ENCODE measurements at regions not wholly inside any gene's neighbourhood (a gene's known extent, or its start where the extent isn't known, plus 50 kb on each side); places are given as distances from the start of the nearest gene placed in this dataset.
"Not testable (repeated sequence)": the region's sequence is repeated elsewhere in the genome, so short reads cannot be mapped to it uniquely, and the experiment has no call there.

- in situ Hi-C loops (cut with HindIII; ENCODE audit: low pct_ligation_motif_present, low pct_unique_long_range_greater_than_20kb, low sequenced_read_pairs), result no loop called here
- no peak for DNase-seq
Observed at GRCh38 chr5:17326600-17327037, 109.2 kb downstream of the BASP1 start.

GRCh38 chr5:17327048-17327625 is 109.7 kb downstream of the BASP1 start:
- in situ Hi-C loops (cut with HindIII; ENCODE audit: low pct_ligation_motif_present, low pct_unique_long_range_greater_than_20kb, low sequenced_read_pairs), result no loop called here

GRCh38 chr5:17329571-17329970 is 112.1 kb downstream of the BASP1 start:
- no peak for DNase-seq
- in situ Hi-C loops (cut with HindIII; ENCODE audit: low pct_ligation_motif_present, low pct_unique_long_range_greater_than_20kb, low sequenced_read_pairs), result no loop called here

More at GRCh38 chr5:17327048-17327625, 109.7 kb downstream of the BASP1 start:
- DNase-seq, result no peak

GRCh38 chr5:17330386-17330785 is 113.0 kb downstream of the BASP1 start:
- in situ Hi-C loops (cut with HindIII; ENCODE audit: low pct_ligation_motif_present, low pct_unique_long_range_greater_than_20kb, low sequenced_read_pairs), result no loop called here
- no peak for DNase-seq

- no peak for DNase-seq
- in situ Hi-C loops (cut with HindIII; ENCODE audit: low pct_ligation_motif_present, low pct_unique_long_range_greater_than_20kb, low sequenced_read_pairs), result no loop called here
Observed at GRCh38 chr5:17331651-17332050, 114.2 kb downstream of the BASP1 start.

GRCh38 chr5:17333755-17334154 is 116.3 kb downstream of the BASP1 start:
- in situ Hi-C loops (cut with HindIII; ENCODE audit: low pct_ligation_motif_present, low pct_unique_long_range_greater_than_20kb, low sequenced_read_pairs), result no loop called here
- no peak for DNase-seq

- DNase-seq, result no peak
- in situ Hi-C loops (cut with HindIII; ENCODE audit: low pct_ligation_motif_present, low pct_unique_long_range_greater_than_20kb, low sequenced_read_pairs), result no loop called here
Observed at GRCh38 chr5:17336054-17336453, 118.6 kb downstream of the BASP1 start.

- in situ Hi-C loops (cut with HindIII; ENCODE audit: low pct_ligation_motif_present, low pct_unique_long_range_greater_than_20kb, low sequenced_read_pairs), result not testable (repeated sequence)
Observed at GRCh38 chr5:17336723-17337122, 119.3 kb downstream of the BASP1 start.

GRCh38 chr5:17339841-17340240 is 122.4 kb downstream of the BASP1 start:
- in situ Hi-C loops (cut with HindIII; ENCODE audit: low pct_ligation_motif_present, low pct_unique_long_range_greater_than_20kb, low sequenced_read_pairs), result no loop called here
- no peak for DNase-seq

More at GRCh38 chr5:17336723-17337122, 119.3 kb downstream of the BASP1 start:
- DNase-seq, result not testable (repeated sequence)

GRCh38 chr5:17340379-17340778 is 122.9 kb downstream of the BASP1 start:
- no peak for DNase-seq
- in situ Hi-C loops (cut with HindIII; ENCODE audit: low pct_ligation_motif_present, low pct_unique_long_range_greater_than_20kb, low sequenced_read_pairs), result no loop called here

- in situ Hi-C loops (cut with HindIII; ENCODE audit: low pct_ligation_motif_present, low pct_unique_long_range_greater_than_20kb, low sequenced_read_pairs), result no loop called here
- no peak for DNase-seq
Observed at GRCh38 chr5:17340819-17341218, 123.4 kb downstream of the BASP1 start.

GRCh38 chr5:17343675-17344074 is 126.2 kb downstream of the BASP1 start:
- in situ Hi-C loops (cut with HindIII; ENCODE audit: low pct_ligation_motif_present, low pct_unique_long_range_greater_than_20kb, low sequenced_read_pairs), result no loop called here
- DNase-seq, result peak; percentile 64

GRCh38 chr5:17346811-17347210 is 129.4 kb downstream of the BASP1 start:
- in situ Hi-C loops (cut with HindIII; ENCODE audit: low pct_ligation_motif_present, low pct_unique_long_range_greater_than_20kb, low sequenced_read_pairs), result no loop called here
- DNase-seq, result no peak

- DNase-seq, result no peak
- in situ Hi-C loops (cut with HindIII; ENCODE audit: low pct_ligation_motif_present, low pct_unique_long_range_greater_than_20kb, low sequenced_read_pairs), result no loop called here
Observed at GRCh38 chr5:17352223-17352622, 134.8 kb downstream of the BASP1 start.

GRCh38 chr5:17354265-17354664 is 136.8 kb downstream of the BASP1 start:
- in situ Hi-C loops (cut with HindIII; ENCODE audit: low pct_ligation_motif_present, low pct_unique_long_range_greater_than_20kb, low sequenced_read_pairs), result no loop called here
- no peak for DNase-seq

- in situ Hi-C loops (cut with HindIII; ENCODE audit: low pct_ligation_motif_present, low pct_unique_long_range_greater_than_20kb, low sequenced_read_pairs), result no loop called here
Observed at GRCh38 chr5:17355586-17356346, 138.3 kb downstream of the BASP1 start.

GRCh38 chr5:17356551-17356950 is 139.1 kb downstream of the BASP1 start:
- no peak for DNase-seq
- in situ Hi-C loops (cut with HindIII; ENCODE audit: low pct_ligation_motif_present, low pct_unique_long_range_greater_than_20kb, low sequenced_read_pairs), result no loop called here

More at GRCh38 chr5:17355586-17356346, 138.3 kb downstream of the BASP1 start:
- peak; percentile 12 for DNase-seq

GRCh38 chr5:17357504-17357903 is 140.1 kb downstream of the BASP1 start:
- DNase-seq, result no peak
- in situ Hi-C loops (cut with HindIII; ENCODE audit: low pct_ligation_motif_present, low pct_unique_long_range_greater_than_20kb, low sequenced_read_pairs), result no loop called here

- in situ Hi-C loops (cut with HindIII; ENCODE audit: low pct_ligation_motif_present, low pct_unique_long_range_greater_than_20kb, low sequenced_read_pairs), result no loop called here
Observed at GRCh38 chr5:17358031-17358430, 140.0 kb upstream of the TAF11L2 start.

GRCh38 chr5:17359451-17360011 is 138.5 kb upstream of the TAF11L2 start:
- in situ Hi-C loops (cut with HindIII; ENCODE audit: low pct_ligation_motif_present, low pct_unique_long_range_greater_than_20kb, low sequenced_read_pairs), result no loop called here
- DNase-seq, result no peak

More at GRCh38 chr5:17358031-17358430, 140.0 kb upstream of the TAF11L2 start:
- DNase-seq, result no peak

All from ACHN (cell line).